ENCODE measurements at regions not wholly inside any gene's neighbourhood (a gene's known extent, or its start where the extent isn't known, plus 50 kb on each side); places are given as distances from the start of the nearest gene placed in this dataset.

- peak; percentile 73 to 96 for DNase-seq
Observed at GRCh38 chr10:31603235-31604087, 284.4 kb downstream of the ZEB1 start.

DNA sequence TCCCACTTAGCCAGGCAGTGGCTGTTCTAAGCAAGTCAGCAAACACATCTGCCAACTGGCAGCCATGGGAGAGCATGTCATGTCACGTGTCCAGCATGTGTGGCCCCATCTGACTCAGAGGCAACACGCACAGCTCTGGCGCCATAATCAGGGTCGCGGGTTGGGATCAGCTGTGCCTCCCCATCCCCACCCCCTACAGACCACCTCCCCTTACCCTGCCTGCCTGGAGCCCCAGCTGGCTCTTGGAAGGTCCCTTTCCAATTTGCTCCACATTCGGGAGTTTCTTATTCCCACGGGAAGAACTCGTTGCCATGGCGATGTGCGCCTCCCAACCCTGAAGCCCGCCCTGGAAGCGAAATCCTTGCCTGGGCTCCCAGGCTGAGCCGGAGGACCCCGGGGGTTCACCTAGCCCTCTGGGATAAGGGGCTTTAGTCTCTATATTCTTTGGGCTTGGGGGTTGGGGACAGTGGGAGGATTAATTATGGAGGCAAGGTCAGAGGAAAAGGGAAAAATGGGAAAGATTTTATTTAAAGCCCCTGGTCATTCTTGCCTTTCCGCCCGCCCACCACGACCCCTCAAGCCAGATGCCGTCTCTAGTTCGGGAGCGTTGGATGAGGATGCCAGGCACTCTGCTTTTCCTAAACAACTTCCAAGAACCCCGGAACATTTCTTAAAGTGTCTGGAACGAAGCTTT is 283.7 kb downstream of the ZEB1 start:
- peak; percentile 4 to 42 for DNase-seq

DNA sequence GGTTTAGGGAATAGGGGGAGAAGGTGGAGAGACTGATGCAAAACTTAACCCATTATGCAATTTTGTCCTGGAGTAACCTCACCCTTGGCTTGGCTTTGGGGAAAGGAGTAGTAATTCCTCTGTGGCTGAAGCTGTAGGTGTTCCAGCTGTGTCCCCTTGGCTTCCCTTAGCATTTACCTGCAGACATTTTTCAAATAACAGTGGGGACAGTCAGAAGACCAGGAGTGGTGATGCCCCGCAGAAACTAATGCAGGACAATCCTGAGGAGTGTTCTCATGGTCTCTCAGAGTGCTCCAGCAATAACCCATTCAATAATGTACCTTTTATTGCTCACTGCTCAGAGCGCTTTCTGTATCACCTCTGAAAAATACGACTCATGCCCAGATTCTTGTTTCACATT is 282.1 kb downstream of the ZEB1 start:
- DNase-seq, result no peak

DNA sequence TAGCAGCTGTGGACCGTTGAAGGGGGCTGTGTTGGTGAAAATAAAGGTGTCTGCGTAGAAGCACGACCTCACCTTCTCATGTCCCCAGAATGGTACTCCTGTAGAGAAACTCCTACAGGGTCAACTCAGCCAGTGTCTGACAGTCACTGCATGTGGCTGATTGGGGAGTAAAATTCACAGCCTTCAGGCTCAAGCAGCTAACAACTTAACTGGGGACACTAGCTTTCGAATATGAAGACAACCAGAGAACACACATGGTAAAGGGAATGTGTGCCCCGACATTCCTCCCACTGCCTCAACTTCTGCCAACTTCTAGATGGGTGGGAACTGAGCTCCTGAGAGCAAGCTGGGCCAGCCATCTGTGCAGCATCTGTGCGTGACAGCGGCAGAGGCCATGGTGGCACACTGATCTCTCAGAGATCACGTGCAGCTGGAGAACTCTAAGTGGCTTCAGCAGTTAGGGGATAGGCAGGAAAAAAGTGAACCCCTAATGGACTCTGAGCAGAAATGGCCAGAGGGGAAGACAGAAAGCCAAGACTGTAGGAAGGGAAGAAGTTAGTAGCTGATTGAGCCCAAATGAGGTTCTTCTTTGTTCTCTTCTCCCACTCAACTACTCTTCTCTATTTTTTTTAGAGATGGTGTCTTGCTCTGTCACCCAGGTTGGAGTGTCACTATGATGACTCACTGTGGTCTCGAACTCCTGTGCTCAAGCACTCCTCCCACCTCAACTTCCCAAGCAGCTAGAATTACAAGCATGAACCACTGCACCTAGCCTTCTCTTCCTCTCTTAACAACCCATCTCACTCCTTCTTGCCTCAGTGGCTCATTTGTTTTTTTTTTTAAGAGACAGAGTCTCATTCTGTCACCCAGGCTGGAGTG is 280.8 kb downstream of the ZEB1 start:
- DNase-seq, result no peak

DNA sequence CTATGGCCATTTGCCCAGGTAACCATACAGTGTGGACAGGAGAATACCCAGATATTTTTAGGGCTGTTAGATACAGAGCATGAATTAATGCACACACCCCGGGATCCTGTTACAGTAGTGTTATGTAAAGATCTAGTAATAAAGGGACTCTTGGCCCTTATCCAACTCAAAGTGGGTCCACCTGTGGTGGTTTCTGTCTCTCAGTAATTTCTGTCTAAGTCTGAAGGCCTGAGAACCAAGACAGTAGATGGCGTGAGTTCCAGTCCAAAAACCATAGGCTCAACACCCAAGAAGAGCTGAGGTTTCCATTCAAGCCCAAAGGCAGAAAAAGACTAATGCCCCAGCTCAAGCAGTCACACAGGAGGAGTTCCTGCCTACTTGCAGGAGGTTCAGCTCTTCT is 277.7 kb downstream of the ZEB1 start:
- no peak for DNase-seq

- DNase-seq, result no peak
Observed at GRCh38 chr10:31595992-31596391, 277.0 kb downstream of the ZEB1 start.

DNA sequence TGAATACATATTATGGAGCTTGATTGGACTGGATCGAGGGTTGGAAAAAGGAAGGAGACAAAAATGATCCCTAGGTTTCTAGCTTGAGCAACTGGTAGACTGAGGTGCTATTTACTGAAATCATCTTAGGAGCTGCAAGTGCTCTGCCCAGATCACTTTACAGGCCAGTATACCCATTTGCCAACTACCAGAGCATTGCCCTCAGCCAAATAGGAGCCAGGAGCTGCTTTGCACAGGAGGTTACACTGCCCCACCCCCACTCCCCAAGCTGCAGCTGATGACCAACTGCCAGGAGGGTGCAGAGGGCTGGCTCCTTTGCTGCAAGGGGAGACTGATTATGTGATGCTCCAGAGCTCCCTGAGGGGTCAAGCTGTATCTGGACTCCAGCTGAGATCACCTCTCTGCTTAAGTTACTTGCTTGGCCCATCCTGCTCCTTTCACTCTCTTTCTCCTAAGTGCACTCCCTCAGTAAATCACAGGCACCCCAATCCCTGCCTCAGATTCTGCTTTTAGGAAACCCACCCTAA is 275.4 kb downstream of the ZEB1 start:
- DNase-seq, result no peak

DNA sequence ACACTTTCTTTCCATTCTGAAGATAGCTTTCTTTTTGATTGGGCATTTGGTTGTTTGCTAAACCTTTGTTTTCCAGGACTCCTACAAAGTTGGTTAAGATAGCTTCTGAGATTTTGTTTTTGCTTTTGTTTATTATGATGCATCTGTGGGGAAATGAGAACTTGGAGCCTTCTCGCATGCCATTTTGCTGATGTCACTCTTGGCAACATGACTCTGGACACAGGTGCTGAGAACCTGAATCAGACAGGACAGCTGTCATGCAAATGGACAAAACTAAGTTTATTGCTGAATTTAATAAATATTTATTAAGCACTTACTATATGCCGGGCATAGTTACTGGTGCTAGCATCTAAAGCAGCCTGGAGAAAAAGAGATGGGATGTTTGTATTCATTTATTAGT is 274.1 kb downstream of the ZEB1 start:
- no peak for DNase-seq

- no peak for DNase-seq
Observed at GRCh38 chr10:31591569-31591968, 272.6 kb downstream of the ZEB1 start.

DNA sequence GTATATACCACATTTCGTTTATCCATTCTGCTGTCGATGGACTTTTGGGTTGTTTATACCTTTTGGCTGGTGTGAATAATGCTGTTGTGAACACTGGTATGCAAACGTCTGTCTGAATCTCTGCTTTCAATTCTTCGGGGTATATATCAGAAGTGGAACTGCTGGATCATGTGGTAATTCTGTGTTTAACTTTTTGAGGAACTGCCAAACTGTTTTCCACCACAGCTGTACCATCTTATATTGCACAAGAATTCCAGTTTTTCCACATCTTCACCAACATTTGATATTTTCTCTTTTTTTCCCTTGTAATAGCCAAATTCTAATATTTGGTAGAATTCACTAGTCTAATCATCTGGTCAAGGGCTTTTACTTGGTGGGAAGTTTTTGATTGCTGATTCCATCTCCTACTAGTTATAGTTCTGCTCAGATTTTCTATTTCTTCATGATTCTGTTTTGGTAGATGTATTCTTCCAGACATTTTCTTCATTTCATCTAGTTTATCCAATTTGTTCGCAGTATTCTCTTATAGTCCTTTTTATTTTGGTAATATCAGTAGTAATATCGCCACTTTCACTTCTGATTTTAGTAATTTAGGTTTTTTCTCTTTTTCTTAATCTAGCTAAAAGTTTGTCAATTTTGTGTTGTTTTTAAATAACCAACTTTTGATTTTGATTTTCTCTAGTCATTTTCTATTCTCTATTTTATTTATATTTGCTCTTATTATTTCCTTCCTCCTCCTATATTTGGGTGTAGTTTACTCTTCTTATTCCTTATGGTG is 271.2 kb downstream of the ZEB1 start:
- DNase-seq, result no peak

DNA sequence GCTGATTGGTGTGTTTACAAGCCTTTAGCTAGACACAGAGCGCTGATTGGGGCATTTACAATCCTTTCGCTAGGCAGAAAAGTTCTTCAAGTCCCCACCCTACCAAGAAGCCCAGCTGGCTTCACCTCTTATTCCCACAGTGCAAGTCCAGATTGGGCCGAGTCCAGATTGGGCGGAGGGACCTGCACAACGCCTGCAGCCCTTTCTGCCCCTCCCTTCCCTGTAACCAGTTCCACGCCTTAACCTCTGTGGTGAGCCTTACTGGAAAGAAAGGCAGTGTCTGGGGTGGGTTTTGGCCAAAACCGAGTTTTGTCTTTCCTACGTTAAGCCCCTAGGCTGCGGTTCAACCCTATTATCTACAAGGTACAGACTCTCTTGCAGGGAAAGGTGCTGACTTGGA is 268.7 kb downstream of the ZEB1 start:
- no peak for DNase-seq

DNA sequence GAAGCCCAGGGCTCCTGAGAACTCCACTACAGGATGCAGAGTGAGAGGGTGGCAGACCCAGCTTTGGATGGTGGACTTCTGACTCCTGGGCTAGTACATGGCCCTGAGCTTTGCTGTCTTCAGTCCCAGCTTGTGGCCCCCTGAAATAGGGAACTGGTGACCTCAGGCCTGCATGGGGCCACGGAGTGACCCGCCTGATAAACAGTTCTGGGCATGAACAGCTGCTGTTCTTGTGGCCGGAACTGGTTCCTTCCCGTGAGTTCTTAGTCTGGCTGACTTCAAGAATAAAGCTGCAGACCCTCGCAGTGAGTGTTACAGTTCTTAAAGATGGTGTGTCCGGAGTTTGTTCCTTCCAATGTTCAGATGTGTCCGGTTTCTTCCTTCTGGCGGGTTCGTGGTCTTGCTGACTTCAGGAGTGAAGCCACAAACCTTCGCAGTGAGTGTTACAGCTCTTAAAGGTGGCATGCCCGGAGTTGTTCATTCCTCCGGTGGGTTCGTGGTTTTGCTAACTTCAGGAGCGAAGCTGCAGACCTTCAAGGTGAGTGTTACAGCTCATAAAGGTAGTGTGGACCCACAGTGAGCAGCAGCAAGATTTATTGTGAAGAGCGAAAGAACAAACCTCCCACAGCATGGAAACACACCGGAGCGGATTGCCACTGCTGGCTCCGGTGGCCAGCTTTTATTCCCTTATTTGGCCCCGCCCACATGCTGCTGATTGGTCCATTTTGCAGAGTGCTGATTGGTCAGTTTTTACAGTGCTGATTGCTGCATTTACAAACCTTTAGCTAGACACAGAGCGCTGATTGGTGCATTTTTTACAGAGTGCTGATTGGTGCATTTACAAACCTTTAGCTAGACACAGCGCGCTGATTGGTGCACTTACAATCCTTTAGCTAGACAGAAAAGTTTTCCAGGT is 268.0 kb downstream of the ZEB1 start:
- DNase-seq, result no peak

- no peak for DNase-seq
Observed at GRCh38 chr10:31584876-31585275, 265.9 kb downstream of the ZEB1 start.

DNA sequence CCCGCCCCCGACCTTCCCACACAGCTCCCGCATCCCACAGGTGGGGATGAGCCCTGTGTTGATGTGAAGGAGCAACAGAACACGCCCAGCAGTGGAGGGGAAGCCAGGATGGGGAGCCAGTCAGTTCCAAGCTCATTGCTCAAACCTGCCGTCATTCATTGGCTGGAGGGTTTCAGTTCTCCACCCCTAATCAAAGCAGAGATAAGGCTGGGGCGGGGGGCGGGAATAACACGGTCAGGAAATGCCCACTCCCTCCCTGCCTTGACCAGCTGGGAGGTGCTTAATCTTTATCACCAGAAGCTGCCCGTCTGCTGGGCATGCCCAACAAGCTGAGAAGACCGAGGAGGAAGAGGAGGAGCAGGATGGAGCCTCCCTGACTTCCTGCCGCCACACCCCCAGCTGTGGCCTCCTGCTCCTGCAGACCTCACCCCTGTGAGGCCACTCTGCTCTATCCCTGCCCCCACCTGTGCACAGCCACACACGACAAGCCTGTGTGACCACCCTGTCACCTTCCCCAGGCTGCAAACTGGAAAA is 265.1 kb downstream of the ZEB1 start:
- DNase-seq, result no peak

DNA sequence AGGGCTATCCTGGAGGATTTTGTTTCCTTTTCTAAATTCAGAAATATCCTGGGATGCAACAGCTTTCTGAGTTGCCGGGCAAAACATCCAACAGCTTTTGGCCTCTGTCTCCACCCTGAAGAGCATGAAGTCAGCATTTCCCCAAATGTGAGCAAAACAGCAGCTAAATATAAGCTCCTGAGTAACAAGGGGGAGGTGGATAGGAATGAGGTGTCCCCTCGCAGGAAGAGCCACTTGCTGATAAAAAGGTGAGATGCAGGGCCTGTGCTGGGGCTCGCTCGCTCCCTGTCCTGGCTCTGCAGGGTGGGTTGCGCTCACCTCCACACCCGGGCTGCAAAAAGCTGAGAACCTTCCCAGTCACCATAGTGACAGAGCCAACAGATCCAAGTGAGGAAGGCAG is 264.3 kb downstream of the ZEB1 start:
- DNase-seq, result no peak

DNA sequence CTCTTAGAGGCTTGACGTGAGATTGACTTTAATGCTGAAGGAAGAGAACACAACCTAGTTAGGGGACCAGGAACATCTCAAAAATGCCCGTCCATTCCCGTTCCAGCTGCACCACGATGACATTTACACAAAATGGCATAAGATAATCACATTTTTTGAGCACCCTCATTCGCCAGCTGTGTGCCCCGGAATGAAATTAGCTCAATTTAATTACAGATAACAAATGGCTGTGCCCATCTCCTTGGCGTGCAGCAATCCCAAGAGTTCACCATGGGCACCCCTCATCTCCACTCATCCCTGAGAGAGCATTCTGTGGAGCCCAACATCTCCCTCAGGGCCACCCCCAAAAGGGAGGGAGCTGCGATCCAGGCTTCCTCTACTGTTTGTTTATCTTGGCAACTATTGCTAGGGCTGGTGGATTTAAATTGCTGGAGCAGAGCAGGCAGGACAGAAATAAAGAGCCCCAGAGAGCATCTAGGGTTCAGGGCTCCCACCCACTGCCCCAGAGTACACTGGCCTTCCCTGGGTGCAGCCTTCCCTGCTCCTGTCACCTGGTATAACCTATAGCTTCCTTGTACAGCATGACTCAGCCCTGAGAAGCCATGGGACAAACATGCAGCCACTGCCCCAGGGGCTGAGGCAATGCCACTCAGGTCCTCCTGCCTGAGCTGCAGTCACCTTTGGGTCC is 263.5 kb downstream of the ZEB1 start:
- no peak for DNase-seq

DNA sequence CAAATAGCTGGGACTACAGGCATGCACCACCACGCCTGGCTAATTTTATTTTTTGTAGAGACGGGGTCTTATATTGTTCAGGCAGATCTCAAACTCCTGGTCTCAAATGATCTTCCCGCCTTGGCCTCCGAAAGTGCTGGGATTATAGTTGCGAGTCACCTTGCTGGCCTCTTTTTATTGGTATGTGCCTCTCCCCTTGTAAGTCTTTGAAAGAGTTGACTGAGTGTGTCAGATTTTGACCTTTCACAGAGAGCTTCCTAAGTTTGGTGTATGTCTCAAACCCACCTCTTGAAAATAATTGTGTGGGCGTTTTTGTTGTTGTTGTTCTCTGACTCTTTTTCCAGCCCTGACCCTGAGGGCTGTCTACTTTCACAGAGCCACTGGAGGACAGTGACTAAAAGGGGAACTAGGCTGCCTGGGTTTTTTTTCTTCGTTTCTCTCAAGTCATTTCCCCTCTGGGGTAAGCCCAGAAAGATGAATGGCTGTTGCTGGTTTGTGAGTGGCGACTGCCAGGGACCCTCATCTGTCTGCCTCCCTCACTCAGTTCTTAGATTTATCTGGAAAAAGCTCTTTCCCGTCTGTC is 262.8 kb downstream of the ZEB1 start:
- no peak for DNase-seq

DNA sequence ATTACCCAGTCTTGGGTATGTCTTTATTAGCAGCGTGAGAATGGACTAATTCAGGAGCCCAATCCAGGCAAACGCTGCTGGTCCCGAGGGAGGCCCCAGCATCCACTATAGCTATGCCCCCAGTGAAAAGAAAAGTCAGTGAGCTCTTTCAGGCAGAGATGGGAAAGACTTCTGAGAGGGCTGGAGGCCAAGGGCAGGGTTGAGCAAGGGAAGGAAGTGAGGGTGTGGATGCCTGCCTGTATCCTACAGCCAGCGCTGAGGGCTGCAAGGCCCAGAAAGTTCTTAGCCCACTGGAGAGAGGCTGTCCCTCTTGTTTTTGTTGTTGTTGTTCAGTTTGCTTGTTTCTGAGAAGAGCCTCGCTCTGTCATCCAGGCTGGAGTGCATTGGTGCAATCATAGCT is 261.6 kb downstream of the ZEB1 start:
- no peak for DNase-seq

Data from NCI-H526 (cell line).